HG03575 (cell line): ENCODE measurements at regions not wholly inside any gene's neighbourhood (a gene's known extent, or its start where the extent isn't known, plus 50 kb on each side); places are given as distances from the start of the nearest gene placed in this dataset.

Experiments
- ATAC-seq: cut with Tn5 transposase; IDR thresholded peaks from one replicate; pipeline ENCODE4 v1.9.1; 2021; ENCODE audit not compliant: unreplicated experiment, insufficient number of reproducible peaks, low FRiP score; ENCODE audit errors: extremely low read depth

- ATAC-seq = no peak
These were observed 66.1 kb upstream of the ID2 start for GRCh38 chr2:8615576-8616281.

GRCh38 chr2:8617048-8617447 lies 64.8 kb upstream of the ID2 start:
- no peak for ATAC-seq

GRCh38 chr2:8617590-8617989 lies 64.3 kb upstream of the ID2 start:
- no peak for ATAC-seq

- no peak for ATAC-seq
These were observed 62.8 kb upstream of the ID2 start for GRCh38 chr2:8619071-8619470.

- ATAC-seq = no peak
These were observed 61.1 kb upstream of the ID2 start for GRCh38 chr2:8620611-8621382.

GRCh38 chr2:8622199-8622911 lies 59.5 kb upstream of the ID2 start:
- ATAC-seq = no peak

- no peak for ATAC-seq
These were observed 58.9 kb upstream of the ID2 start for GRCh38 chr2:8622924-8623465.

- ATAC-seq = no peak
These were observed 58.3 kb upstream of the ID2 start for GRCh38 chr2:8623576-8623957.

- no peak for ATAC-seq
These were observed 57.8 kb upstream of the ID2 start for GRCh38 chr2:8623958-8624591.

GRCh38 chr2:8624855-8625398 lies 56.9 kb upstream of the ID2 start:
- no peak for ATAC-seq

- no peak for ATAC-seq
These were observed 56.2 kb upstream of the ID2 start for GRCh38 chr2:8625399-8626300.

- ATAC-seq = no peak
These were observed 55.3 kb upstream of the ID2 start for GRCh38 chr2:8626572-8626971.

- ATAC-seq = no peak
These were observed 54.7 kb upstream of the ID2 start for GRCh38 chr2:8627019-8627691.

- ATAC-seq = no peak
These were observed 54.2 kb upstream of the ID2 start for GRCh38 chr2:8627692-8628085.

GRCh38 chr2:8628179-8628865 lies 53.5 kb upstream of the ID2 start:
- no peak for ATAC-seq

GRCh38 chr2:8628866-8629209 lies 53.0 kb upstream of the ID2 start:
- ATAC-seq = no peak

- ATAC-seq = no peak
These were observed 52.5 kb upstream of the ID2 start for GRCh38 chr2:8629402-8629801.
